ENCODE measurements at regions not wholly inside any gene's neighbourhood (a gene's known extent, or its start where the extent isn't known, plus 50 kb on each side); places are given as distances from the start of the nearest gene placed in this dataset.

DNA sequence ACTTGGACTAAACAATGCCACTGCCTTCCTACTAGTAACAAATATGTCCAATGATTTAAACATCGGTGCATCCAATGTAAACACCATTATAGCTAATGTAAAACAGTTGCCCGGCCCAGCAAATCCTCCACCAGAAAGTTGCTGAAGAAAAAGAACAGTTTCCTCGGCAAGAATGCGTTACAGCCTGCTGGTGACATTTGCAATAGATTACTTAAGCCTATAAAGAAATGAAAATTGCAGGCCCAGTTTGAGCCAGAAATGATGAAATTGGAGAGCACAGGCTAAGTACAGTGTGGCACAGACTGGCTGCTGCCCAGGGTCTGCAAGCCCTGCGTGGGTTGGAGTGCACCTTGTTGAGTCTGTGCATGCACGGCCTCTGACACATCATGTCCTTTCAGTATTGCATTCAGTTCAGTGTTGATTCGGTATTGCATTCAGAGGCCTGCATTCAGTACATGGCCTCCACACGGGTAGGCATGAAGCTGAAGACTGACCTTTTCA is 406.0 kb upstream of the KLF4 start:
- TF ChIP-seq, protein P1, sequence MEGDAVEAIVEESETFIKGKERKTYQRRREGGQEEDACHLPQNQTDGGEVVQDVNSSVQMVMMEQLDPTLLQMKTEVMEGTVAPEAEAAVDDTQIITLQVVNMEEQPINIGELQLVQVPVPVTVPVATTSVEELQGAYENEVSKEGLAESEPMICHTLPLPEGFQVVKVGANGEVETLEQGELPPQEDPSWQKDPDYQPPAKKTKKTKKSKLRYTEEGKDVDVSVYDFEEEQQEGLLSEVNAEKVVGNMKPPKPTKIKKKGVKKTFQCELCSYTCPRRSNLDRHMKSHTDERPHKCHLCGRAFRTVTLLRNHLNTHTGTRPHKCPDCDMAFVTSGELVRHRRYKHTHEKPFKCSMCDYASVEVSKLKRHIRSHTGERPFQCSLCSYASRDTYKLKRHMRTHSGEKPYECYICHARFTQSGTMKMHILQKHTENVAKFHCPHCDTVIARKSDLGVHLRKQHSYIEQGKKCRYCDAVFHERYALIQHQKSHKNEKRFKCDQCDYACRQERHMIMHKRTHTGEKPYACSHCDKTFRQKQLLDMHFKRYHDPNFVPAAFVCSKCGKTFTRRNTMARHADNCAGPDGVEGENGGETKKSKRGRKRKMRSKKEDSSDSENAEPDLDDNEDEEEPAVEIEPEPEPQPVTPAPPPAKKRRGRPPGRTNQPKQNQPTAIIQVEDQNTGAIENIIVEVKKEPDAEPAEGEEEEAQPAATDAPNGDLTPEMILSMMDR (IDR thresholded peaks at IDR 0.05; ENCODE audit: unreplicated experiment) = no peak
- ChIA-PET CTCF (no interaction called here), POLR2A (interaction anchor here (0.7 kb wide), 1 partner anchor 9 kb away, joined by 5 read pairs; no protein-coding TSS in a partner anchor)
- BruUV-seq (replicated peaks) = no TSS peak
- Mint-ChIP-seq H3K27me3 (ENCODE audit: insufficient read depth, unreplicated experiment) (no peaks in the 10 kb centered on the region), H3K36me3 (ENCODE audit: insufficient read depth, unreplicated experiment) (no peaks in the 10 kb centered on the region), H3K4me1 (ENCODE audit: insufficient read depth, unreplicated experiment) (no peaks in the 10 kb centered on the region), H3K4me3 (ENCODE audit: unreplicated experiment) (no peak overlapping the region), H3K9me3 (ENCODE audit: unreplicated experiment) (no peaks in the 10 kb centered on the region), H3K27ac (ENCODE audit: low read depth, unreplicated experiment) (no peak overlapping the region)
- DNase-seq (ENCODE audit: unreplicated experiment) = no peak
- intact Hi-C loops (cut with micrococcal nuclease) = no loop called here

DNA sequence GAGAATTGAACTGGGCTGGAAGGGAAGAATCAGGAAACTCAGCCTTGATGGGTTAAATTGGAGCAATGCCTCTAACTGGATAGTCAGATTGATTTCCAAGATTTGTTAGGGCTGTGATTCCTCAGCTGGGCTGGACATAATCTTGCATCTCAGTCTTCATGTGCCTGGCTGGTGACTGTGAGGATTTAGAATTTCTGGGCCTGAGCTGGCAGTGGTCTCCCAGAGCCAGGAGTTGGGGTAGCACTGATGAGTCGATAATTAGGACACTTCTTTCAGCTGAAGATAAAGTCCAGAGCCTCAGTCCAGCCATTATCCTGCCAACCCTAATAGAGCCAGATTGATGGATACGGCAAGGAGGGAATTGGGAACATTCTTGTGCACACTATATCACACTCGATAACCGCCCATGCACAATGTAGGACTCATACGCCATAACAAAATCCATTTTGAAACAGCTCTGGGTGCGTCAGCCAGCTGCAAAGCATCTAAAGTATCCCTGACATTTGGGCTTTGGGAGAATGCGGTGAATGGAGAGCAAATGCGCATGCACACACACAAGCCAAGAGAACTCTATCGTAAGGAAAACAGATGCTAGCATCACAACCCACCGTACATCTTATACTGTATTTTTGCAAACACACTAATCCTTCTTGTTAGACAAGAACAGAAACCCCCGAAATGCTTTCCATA is 405.1 kb upstream of the KLF4 start:
- POLR2A ChIA-PET = interaction anchor here (0.7 to 1.1 kb wide), 3 partner anchors 8 to 24 kb away, joined by 3 to 5 read pairs (median 4); no protein-coding TSS in a partner anchor
- intact Hi-C loops (cut with micrococcal nuclease) = no loop called here

DNA sequence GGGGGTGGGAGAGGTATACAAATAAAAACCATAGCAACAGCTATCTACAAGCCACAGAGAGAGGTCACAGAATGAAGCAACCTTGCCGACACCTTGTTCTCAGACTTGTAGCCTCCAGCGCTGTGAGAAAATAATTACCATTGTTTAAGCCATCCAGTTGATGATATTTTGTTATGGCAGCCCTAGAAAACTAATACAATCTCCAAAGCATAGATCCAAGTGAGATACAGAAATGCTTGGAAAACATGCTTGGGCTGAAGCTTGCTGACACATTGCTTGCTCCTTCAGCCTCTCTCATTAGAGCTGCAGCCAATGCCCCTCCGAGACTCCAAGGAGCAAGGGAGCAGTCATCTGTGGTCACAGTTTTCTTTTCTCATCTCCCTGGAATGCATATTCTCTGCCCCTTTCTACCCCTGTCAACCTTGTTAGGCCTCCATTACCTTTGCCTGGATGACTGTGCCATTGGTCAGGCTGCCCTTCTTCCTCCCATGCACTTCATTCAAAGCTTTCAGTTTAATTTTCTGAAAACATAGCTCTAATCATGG is 401.4 kb upstream of the KLF4 start:
- Mint-ChIP-seq H3K36me3 (ENCODE audit: insufficient read depth, unreplicated experiment) (no peaks in the 10 kb centered on the region), H3K27ac (ENCODE audit: low read depth, unreplicated experiment) (no peak overlapping the region), H3K27me3 (ENCODE audit: insufficient read depth, unreplicated experiment) (no peaks in the 10 kb centered on the region), H3K4me1 (ENCODE audit: insufficient read depth, unreplicated experiment) (peaks cover 4% of the 10 kb centered on the region), H3K4me3 (ENCODE audit: unreplicated experiment) (no peak overlapping the region), H3K9me3 (ENCODE audit: unreplicated experiment) (no peaks in the 10 kb centered on the region)
- CTCF ChIA-PET = interaction anchor here (0.5 kb wide), 1 partner anchor 390 kb away, joined by 3 read pairs; no protein-coding TSS in a partner anchor
- DNase-seq (ENCODE audit: unreplicated experiment) = no peak
- BruUV-seq (replicated peaks) = no TSS peak
- intact Hi-C loops (cut with micrococcal nuclease) = no loop called here
- TF ChIP-seq, protein P1 (IDR thresholded peaks at IDR 0.05; ENCODE audit: unreplicated experiment) = no peak
- POLR2A ChIA-PET = interaction anchor here (0.6 to 1.0 kb wide), 2 partner anchors 17 to 211 kb away, joined by 3 read pairs; no protein-coding TSS in a partner anchor

More for the DNA sequence above, 405.1 kb upstream of the KLF4 start:
- CTCF ChIA-PET = interaction anchor here (0.8 kb wide), 1 partner anchor 14 kb away, joined by 3 read pairs; no protein-coding TSS in a partner anchor
- Mint-ChIP-seq H3K36me3 (ENCODE audit: insufficient read depth, unreplicated experiment) (no peaks in the 10 kb centered on the region), H3K27me3 (ENCODE audit: insufficient read depth, unreplicated experiment) (no peaks in the 10 kb centered on the region), H3K9me3 (ENCODE audit: unreplicated experiment) (no peaks in the 10 kb centered on the region), H3K4me1 (ENCODE audit: insufficient read depth, unreplicated experiment) (no peaks in the 10 kb centered on the region), H3K4me3 (ENCODE audit: unreplicated experiment) (no peak overlapping the region), H3K27ac (ENCODE audit: low read depth, unreplicated experiment) (no peak overlapping the region)
- no TSS peak for BruUV-seq (replicated peaks)
- TF ChIP-seq, protein P1 (IDR thresholded peaks at IDR 0.05; ENCODE audit: unreplicated experiment) = no peak
- DNase-seq (ENCODE audit: unreplicated experiment) = no peak

DNA sequence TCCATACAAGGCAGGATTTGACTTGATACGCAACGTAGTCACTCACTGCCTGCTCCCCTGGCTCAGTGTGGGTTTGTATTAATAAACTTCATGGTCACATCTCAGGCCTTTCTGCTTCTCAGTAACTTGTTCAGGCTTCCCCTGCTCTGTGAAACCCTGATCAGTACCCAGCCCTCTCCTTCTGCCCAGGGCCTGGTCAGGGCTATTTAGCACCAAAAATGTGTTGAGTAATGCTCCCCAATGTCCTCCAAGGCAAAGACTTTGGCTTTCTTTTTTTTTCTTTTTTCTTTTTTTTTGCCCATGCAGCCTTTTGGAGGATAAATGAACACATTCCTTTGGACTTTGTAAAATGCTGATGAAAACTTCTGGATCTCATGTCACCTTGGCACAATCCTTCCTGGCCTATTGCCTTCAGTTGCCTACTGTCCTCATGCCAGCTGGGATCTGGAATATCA is 399.2 kb upstream of the KLF4 start:
- H3K4me3 Mint-ChIP-seq (ENCODE audit: unreplicated experiment) = no peak overlapping the region
- no peak for DNase-seq (ENCODE audit: unreplicated experiment)
- H3K9me3 Mint-ChIP-seq (ENCODE audit: unreplicated experiment) = no peaks in the 10 kb centered on the region
- H3K27ac Mint-ChIP-seq (ENCODE audit: low read depth, unreplicated experiment) = no peak overlapping the region
- CTCF ChIA-PET = no interaction called here
- no TSS peak for BruUV-seq (replicated peaks)
- peaks cover 4% of the 10 kb centered on the region for H3K4me1 Mint-ChIP-seq (ENCODE audit: insufficient read depth, unreplicated experiment)
- TF ChIP-seq, protein P1 (IDR thresholded peaks at IDR 0.05; ENCODE audit: unreplicated experiment) = no peak
- H3K27me3 Mint-ChIP-seq (ENCODE audit: insufficient read depth, unreplicated experiment) = no peaks in the 10 kb centered on the region
- intact Hi-C loops (cut with micrococcal nuclease) = no loop called here
- POLR2A ChIA-PET = interaction anchor here (0.5 kb wide), 1 partner anchor 13 kb away, joined by 3 read pairs; no protein-coding TSS in a partner anchor
- H3K36me3 Mint-ChIP-seq (ENCODE audit: insufficient read depth, unreplicated experiment) = no peaks in the 10 kb centered on the region
